Keratinocyte (primary cell): ENCODE measurements at regions not wholly inside any gene's neighbourhood (a gene's known extent, or its start where the extent isn't known, plus 50 kb on each side); places are given as distances from the start of the nearest gene placed in this dataset.

Experiments used
- EZH2 ChIP-seq: IDR thresholded peaks from one replicate; pipeline ENCODE4 v1.6.1; 2012; ENCODE audit warnings: inconsistent platforms, mild to moderate bottlenecking, low read length, moderate library complexity
- TF ChIP-seq, protein P1 (sequence below), 3 experiments: IDR thresholded peaks in 1 of 3; conservative IDR thresholded peaks in 1 of 3; optimal IDR thresholded peaks in 1 of 3; 2 replicates in 2 of 3; 3 replicates in 1 of 3; pipeline versions ENCODE3 to v1.5.1; 2011; ENCODE audit warnings: low read length in 3 of 3, mild to moderate bottlenecking in 3 of 3, moderate library complexity in 2 of 3, control low read depth in 1 of 3, inconsistent platforms in 1 of 3; ENCODE audit not compliant: insufficient read depth in 2 of 3; ENCODE audit errors: extremely low read depth in 1 of 3

DNA sequence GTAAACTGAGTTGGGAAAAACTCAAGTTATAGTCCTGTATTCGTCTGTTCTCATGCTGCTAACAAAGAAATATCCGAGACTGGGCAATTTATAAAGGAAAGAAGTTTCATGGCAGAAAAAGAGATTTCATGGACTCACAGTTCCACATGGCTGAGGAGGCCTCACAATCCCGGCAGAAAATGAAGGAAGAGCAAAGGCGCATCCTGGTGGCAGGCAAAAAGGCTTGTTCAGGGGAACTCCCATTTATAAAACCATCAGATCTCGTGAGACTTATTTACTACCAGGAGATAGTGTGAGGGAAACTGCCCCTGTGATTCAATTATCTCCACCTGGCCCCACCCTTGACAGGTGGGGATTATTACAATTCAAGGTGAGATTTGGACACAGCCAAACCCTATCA, 292.6 kb upstream of the SYT1 start:
- TF ChIP-seq, protein P1, sequence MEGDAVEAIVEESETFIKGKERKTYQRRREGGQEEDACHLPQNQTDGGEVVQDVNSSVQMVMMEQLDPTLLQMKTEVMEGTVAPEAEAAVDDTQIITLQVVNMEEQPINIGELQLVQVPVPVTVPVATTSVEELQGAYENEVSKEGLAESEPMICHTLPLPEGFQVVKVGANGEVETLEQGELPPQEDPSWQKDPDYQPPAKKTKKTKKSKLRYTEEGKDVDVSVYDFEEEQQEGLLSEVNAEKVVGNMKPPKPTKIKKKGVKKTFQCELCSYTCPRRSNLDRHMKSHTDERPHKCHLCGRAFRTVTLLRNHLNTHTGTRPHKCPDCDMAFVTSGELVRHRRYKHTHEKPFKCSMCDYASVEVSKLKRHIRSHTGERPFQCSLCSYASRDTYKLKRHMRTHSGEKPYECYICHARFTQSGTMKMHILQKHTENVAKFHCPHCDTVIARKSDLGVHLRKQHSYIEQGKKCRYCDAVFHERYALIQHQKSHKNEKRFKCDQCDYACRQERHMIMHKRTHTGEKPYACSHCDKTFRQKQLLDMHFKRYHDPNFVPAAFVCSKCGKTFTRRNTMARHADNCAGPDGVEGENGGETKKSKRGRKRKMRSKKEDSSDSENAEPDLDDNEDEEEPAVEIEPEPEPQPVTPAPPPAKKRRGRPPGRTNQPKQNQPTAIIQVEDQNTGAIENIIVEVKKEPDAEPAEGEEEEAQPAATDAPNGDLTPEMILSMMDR (optimal IDR thresholded peaks at IDR 0.05 in 1 of 3, IDR thresholded peaks at IDR 0.05 in 1 of 3, conservative IDR thresholded peaks at IDR 0.05 in 1 of 3; ENCODE audit: extremely low read depth in 1 of 3, insufficient read depth in 2 of 3, low read length in 3 of 3), result no peak
- TF ChIP-seq EZH2, result no peak
